ENCODE measurements at regions not wholly inside any gene's neighbourhood (a gene's known extent, or its start where the extent isn't known, plus 50 kb on each side); places are given as distances from the start of the nearest gene placed in this dataset.

DNA sequence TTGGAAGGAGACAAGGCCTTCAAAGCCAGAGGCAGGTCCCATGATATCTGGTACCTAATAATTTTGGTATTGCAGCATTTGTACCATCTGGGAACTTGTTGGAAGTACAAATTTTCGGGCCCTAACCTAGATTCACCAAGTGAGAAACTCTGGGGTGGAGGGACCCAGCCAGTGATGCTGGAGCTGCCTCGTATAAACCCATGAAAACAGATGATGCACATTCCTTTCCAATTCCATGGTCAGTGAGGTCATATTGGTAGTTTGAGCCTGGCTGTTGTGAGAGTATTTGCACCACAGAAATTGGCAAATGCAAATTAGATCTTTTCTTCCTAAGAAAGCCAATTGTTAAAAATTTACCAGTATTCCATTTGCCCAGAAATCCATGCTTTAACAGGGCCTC lies 269.6 kb upstream of the PLXNA2 start:
- no peak for DNase-seq (ENCODE audit: low read depth in 2 of 2)

DNA sequence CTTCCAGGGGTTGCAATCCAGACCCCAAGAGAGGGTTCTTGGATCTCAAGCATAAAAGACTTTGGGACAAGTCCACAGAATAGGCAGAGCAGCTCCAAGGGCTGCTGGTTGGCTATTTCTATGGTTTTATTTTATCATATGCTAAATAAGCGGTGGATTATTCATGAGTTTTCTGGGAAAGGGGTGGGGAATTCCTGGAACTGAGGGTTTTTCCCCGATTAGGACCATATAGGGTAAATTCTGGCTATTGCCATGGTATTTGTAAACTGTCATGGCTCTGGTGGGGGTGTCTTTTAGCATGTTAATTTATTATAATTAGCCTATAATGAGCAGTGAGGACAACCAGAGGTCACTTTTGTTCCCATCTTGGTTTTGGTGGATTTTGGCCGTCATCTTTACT lies 270.9 kb upstream of the PLXNA2 start:
- DNase-seq (ENCODE audit: low read depth in 2 of 2) = no peak

- DNase-seq (ENCODE audit: low read depth in 2 of 2) = no peak
Observed at GRCh38 chr1:208516780-208517179, 272.6 kb upstream of the PLXNA2 start.

DNA sequence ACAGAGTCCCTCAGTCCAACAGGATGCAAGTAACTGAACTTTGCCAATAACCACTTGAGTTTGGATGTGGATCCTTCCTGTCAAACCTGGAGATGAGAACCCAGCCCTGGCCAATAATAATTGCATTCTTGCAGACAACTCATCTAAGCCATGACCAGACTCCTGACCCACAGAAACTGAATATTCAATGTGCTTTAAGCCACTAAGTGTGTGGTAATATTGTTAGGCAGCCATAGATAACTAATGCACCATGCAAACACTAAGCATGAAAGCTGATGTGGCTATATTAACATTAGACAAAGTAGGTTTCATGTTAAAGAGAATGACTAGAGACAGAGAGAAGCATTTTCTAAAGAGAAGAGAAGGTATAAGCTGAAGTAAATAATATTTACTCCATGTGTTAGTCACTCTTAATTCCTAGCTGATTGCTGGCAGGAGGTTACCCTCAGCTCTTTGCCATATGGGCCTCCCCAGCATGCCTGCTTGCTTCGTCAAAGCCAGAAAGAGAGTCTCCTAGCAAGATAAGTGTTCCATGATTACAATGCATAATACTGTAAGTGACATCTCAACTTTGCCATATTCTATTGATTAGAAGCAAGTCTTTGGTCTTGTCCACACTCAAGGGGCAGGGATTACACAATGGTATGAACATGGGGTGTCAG lies 276.4 kb upstream of the PLXNA2 start:
- DNase-seq (ENCODE audit: low read depth in 2 of 2) = no peak

- DNase-seq (ENCODE audit: low read depth in 2 of 2) = no peak
Observed at GRCh38 chr1:208521534-208521933, 277.4 kb upstream of the PLXNA2 start.

DNA sequence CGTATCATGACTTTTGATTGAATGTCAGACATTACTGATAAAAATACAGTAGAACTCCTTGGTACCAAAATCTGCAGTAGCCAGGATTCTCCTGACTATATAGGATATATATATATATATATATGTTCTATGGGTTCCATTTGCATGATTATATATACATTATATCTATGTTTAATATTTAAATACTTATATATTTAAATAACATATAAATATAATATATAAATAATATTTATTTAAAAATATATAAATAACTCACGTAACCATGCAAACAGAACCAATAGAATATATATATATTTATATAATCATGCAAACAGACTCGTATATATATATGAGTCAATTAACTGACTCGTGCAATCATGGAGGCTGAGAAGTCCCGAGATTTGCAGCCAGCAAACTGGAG lies 278.8 kb upstream of the PLXNA2 start:
- DNase-seq (ENCODE audit: low read depth in 2 of 2) = no peak

DNA sequence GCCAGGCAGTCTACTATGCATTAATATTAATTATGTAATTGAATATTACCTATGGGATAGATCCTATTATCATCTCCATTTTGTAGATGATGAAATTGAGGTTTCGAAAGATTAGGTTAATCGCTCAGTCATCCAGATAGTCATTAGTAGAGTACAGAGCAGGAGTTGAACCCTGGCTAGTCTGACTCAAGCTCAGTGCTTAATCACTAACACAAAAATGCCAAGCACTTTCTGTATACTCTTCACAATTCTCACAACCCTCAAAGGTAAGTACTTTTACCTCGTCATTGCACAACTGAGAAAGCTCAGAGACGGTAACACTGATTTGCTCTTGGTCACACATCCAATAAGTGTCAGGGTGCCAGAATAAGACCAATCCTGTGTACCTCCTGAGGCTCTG lies 280.2 kb upstream of the PLXNA2 start:
- no peak for DNase-seq (ENCODE audit: low read depth in 2 of 2)

- no peak for DNase-seq (ENCODE audit: low read depth in 2 of 2)
Observed at GRCh38 chr1:208524925-208525324, 280.7 kb upstream of the PLXNA2 start.

DNA sequence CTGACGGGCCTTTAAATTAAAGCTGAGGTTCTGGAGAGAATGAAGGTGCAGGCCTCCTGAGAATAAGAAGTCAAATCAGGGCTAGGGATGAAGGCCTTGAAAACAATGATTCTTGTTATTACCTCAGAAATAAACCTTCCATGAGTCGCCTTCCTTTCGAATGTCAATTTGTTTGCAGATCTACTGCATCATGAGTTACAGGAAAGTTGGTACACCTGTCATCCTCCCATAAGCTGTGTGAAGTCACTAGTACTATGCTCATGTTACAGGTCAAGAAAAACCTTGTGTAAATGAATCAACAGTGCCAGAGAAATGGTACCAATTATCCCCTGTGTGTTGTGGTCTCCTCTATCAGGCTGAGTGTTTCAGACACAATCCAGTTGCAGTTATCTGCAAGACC lies 281.2 kb upstream of the PLXNA2 start:
- no peak for DNase-seq (ENCODE audit: low read depth in 2 of 2)

- DNase-seq (ENCODE audit: low read depth in 2 of 2) = no peak
Observed at GRCh38 chr1:208526613-208527125, 282.5 kb upstream of the PLXNA2 start.

DNA sequence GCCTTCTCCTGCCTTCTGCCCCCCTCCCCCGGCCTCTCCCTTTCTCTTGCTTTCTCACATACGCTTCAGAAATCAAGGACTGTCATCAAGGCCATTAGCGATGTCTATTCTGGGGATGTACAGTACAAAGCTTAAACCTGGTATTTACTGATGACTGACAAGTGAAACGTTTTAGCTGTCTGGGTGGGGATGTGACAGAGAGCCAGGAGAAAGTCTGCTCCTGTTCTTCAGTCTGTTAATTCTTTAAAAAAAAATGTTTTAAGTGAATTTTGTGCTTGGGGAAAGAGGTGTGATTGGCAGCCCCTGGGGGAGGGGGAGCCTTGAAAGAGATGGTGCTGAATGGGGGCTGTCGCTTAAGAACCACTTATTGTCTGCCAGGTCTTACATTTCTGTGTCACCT lies 283.0 kb upstream of the PLXNA2 start:
- DNase-seq (ENCODE audit: low read depth in 2 of 2) = no peak

DNA sequence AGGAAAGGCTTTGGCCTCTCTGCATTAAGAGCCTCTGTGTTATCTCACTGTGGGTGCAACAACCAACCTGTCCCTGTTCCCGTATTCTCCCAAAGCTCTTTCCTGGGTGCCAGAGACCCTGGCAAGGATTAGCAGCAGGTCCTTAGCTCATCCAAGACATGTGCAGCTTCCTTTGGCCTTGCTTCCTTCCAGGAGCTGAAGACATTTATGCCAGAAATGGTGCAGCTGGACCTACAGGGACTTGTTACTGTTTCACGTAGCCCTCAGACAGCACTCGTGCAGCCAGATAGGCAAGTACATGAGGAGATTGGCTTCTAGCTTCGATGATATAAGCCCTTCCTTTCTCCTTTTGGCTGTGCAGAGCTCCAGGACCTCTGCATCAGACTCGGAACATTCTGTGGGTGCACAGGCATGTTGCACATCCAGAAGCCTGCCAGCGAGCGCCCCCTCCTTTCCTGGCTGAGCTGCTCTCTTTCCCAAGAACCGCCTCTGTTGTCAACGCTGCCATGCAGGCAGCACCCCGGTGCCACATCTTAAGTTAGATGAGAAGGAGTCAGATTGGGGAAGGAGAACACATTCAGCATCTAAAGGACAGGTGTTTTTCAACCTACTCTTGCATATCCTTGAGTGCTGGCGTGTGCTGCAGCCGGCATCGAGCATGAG lies 284.5 kb upstream of the PLXNA2 start:
- DNase-seq (ENCODE audit: low read depth in 2 of 2) = no peak

GRCh38 chr1:208531003-208531750 lies 287.0 kb upstream of the PLXNA2 start:
- no peak for DNase-seq (ENCODE audit: low read depth in 2 of 2)

GRCh38 chr1:208533746-208534598 lies 289.8 kb upstream of the PLXNA2 start:
- DNase-seq (ENCODE audit: low read depth in 2 of 2) = no peak

DNA sequence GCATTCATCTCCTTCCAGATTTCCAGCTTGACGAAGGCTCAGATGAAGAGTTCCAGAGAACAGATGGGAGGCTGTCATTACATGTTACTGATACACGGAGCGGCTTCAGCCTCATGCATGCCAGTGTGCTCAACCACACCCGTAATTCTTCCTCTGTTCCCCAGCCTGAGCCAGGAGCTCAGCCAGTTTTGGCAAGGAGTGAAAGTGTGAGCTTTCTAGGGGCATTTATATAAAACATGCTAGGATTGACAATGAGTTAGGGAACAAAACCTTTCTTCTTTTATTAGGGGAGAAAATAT lies 290.4 kb upstream of the PLXNA2 start:
- DNase-seq (ENCODE audit: low read depth in 2 of 2) = no peak

DNA sequence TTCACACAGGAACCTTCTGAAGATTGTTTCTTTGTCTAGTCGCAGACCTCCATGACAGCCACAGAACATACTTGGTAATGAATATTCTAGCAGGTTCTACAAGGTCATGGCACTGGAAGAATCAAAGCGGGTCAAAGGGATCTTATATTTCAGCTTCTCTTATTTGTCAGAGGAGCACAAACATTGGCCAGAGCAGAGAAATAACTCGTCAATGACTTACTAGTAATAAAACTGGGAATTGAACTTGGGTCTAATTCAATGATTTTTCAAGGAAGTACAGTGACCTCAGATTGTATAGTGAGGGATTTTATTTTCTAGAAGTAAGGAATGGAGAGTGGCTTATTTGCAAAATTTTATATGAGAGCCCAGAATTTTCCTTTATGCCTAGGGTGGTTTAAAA lies 290.8 kb upstream of the PLXNA2 start:
- DNase-seq (ENCODE audit: low read depth in 2 of 2) = no peak

DNA sequence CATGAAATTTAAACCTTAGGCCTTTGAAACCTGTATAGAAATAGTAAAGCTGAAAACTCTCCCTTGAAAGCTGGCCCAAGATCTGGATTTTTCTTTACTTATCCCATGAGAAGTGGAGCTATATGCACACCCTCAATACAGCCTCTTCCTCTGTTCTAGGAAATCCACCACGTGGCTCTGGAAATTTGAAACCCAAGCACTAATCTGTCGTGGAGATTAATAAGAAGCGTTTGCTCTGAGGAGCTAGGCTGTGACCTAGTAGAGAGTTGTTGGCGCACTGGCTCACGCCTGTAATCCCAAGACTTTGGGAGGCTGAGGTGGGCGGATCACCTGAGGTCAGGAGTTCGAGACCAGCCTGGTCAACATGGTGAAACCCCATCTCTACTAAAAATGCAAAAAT lies 291.3 kb upstream of the PLXNA2 start:
- DNase-seq (ENCODE audit: low read depth in 2 of 2) = no peak

DNA sequence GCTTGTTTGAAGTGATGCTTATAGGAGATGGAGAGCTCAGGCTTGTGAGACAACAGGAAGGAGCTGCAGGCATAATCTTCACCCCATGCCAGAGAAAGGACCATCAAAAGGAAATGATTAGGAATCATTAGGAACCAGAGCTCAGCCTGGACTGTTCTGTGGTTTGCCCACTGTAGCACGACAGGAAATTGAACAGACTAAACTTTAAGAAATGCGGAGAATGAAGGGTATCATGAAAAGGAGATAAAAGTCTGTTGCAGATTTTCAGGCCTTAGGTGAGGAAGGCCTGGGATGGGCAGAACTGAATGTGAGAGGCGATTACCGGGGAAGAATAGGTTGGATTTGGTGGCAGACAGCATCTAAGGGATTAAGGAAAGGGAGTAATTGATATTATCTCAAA lies 292.0 kb upstream of the PLXNA2 start:
- DNase-seq (ENCODE audit: low read depth in 2 of 2) = no peak

- DNase-seq (ENCODE audit: low read depth in 2 of 2) = no peak
Observed at GRCh38 chr1:208537198-208537597, 293.0 kb upstream of the PLXNA2 start.

GRCh38 chr1:208538078-208538477 lies 293.9 kb upstream of the PLXNA2 start:
- DNase-seq (ENCODE audit: low read depth in 2 of 2) = no peak

DNA sequence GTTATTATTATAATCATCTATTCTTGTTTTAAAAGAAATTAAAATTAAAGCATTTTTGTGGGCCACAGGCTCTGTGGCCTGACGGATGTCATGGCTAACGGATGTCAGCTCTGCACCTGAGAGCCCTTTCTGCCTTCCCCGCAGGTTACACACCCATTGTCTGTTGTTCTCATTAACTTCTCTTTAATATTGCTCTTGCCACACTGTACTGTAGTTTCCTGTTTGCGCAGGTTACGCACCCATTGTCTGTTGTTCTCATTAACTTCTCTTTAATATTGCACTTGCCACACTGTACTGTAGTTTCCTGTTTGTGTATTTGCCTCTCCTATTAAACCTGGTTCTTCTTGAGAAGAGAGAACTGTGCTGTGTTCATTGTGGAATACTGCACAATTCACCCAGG lies 294.4 kb upstream of the PLXNA2 start:
- DNase-seq (ENCODE audit: low read depth in 2 of 2) = no peak

DNA sequence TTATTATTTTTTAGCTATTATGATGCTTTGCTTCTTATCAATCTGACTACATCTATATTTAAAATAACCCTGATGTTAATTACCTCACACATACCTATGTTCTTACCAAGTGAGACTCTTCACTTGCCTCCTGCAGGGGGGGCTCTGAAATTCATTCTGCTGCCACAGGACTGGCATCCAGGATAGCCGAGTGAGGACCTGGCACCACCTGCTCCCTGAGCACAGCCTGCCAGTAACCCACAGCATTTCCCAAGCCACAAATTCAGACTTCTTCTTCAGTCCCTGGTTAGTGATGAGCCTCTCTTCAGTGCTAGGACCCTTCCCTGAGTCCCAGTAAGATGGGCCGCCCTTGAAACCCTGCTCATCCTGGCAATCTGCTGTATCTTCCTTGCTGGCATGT lies 296.5 kb upstream of the PLXNA2 start:
- no peak for DNase-seq (ENCODE audit: low read depth in 2 of 2)
